Fibroblast of peridontal ligament (primary cell): ENCODE measurements at regions not wholly inside any gene's neighbourhood (a gene's known extent, or its start where the extent isn't known, plus 50 kb on each side); places are given as distances from the start of the nearest gene placed in this dataset.
A peak's percentile ranks its signal among the peaks of the same experiment; 100 is the strongest.

Experiments
- DNase-seq: peaks from one replicate; pipeline ENCODE4 v3.0.0-alpha.2; 2010; ENCODE audit errors: extremely low read depth

DNA sequence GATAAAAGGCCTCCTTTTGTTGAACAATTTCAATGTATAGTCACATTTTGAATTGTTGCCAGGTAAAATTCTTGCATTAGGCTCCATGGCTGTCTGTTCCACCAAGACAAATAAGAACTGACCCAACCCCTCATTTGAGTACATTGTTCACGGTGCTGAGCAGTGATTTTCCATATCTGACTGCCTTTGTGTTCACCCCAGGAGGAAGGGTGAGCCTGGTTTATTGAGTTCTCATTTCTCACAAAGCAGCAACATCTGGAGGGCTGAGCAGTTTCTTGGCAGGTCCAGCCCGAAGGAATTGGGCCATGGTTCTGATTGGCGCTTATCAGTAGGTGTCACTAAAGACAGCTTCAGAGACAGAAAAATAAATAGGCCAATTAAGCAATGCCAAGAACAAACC is 149.1 kb downstream of the BMP4 start:
- no peak for DNase-seq

DNA sequence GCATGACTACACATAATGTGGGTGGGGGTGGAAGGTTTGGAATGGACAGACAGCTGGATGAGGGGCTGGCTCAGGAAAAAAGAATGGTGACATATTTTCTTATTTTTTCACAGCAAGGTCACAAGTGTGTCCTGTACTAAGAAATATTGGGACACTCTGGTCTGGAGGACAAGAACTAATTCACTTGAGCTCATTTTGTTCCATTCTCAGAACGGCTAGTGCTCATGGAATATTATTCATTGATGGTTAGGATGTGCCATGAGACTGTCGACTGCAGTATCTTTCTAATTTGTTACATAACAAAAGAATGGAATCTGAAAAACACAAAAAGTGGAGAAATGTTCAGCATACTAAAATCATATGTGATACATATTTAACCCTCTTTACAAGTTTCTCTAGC is 149.5 kb downstream of the BMP4 start:
- DNase-seq, result no peak

DNA sequence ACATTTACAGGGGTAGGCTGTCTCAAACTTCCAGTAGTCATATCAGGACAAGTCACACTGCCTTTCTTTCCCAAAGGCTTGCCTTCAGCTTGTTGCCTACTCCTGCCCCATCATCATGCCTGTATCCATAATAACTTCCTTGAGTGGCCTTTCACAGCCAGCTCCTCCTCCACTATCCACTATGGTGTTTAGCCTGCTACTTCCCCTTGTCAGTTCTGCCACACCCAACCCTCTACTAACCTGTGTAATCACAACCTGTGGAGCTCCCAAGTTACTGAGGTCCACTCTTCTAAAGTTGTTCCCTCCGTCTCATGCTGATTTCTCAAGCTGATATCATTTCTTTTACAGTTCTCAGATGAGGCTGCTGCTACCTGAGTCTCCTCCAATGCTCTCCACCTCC is 159.9 kb downstream of the BMP4 start:
- DNase-seq, result no peak

DNA sequence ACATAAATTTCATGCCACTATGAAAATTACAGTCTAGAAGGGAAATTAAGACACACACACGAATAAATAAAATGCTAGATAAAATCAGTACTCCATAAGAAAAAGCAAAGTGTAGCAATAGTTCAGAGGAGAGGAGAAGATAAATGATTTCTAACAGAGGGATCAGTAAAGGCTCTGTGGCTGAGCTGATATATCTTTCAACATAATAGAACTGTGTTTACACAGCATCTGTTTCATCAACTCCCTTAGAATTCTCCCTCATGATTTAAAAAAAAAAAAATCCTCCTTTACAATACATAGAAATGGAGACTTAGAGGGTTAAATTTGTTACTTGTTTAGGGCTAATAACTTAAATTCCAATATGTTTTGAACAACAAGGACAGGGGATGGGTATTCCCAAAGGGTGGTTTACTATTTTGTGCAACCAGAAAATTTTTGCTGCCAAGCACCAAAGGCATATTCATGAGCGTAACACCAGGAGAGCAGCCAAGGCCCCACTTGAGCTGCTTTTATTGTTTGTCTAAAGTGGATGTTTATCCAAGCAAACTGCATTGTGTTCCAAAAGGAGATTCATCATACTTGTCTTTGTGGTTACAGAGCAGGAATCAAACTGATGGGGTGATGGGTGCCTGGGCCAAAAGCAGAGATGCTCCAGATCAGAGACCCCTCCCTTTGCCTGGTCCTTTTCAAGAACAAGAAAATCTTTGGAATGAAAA is 162.7 kb downstream of the BMP4 start:
- peak; percentile 64 for DNase-seq

GRCh38 chr14:53792909-53793308 is 163.7 kb downstream of the BMP4 start:
- no peak for DNase-seq

DNA sequence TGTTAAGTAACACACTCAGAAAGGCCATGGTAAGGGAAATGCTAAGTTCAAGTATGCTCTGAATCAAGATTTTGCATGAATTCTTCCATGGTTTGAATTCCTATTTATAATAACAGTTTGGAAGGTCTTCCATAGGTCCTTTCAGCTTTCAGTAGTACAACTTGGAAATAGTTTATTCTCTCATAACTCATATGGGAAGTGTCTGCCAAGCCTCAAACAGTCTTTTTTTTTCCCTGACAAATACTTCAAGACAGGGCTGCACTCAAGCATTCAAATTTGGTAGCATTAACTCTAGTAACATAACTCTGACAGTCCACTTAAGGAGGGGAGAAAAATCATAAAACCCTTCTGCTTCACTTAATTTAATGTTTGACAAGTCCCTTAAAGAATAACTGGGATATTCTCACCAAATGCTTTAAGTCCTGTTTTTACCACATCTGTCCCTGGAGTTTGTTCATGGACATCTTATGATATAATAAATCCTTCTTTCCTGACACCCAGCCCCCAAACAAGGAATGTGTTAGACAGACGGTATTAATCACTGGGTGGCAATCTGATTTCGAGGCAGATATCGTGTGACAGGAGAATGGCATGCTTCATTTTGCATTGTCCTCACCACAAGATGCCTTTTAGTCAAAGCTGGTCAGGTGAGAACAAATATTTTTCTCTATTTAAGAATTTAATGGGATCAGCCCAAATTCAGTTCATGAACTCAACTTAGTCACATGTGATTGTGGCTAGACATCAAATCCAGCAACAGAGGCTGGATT is 165.7 kb downstream of the BMP4 start:
- peak; percentile 25 for DNase-seq

GRCh38 chr14:53788566-53788965 is 168.1 kb downstream of the BMP4 start:
- DNase-seq, result no peak

- no peak for DNase-seq
Measured at GRCh38 chr14:53786045-53786444, 170.6 kb downstream of the BMP4 start.

DNA sequence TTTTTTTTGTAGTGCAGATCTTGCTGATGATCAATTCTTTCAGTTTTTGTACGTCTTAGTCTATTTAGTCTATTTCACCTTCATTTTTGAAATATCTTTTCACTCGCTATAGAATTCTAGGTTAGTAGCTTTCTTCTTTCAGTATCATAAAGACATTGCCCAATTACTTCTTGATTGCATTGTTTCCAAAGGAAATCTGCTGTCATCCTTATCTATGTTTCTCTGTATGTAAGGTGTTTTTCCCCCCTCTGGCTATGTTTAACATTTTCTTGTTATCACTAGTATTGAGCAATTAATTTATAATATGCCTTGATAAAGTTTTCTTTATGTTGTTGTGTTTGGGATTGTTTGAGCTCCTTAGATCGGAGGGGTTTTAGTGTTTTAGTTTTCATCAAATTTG is 171.9 kb downstream of the BMP4 start:
- DNase-seq, result no peak

DNA sequence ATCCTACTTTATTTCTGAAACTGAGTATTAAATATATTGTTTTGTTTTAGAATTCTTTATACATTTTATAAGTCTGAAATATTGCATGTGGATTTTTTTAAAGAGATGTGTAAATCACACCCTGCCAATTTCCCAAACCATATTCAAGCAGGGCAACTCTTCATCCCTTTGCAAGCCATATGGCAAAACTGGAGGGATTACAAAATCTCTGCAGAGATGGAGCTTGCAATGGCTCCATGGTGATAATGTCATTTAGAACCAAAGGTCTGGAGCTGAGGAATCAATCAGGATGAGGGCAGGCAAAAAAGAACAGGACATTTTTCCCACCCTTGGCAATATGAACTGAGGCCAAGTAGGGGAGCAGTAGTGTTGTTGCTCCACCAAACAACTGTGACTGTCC is 173.4 kb downstream of the BMP4 start:
- no peak for DNase-seq

- DNase-seq, result no peak
Measured at GRCh38 chr14:53780051-53780555, 176.5 kb downstream of the BMP4 start.

GRCh38 chr14:53779301-53779700 is 177.3 kb downstream of the BMP4 start:
- DNase-seq, result no peak

GRCh38 chr14:53778263-53778662 is 178.4 kb downstream of the BMP4 start:
- DNase-seq, result no peak

GRCh38 chr14:53772936-53773335 is 183.7 kb downstream of the BMP4 start:
- DNase-seq, result no peak

GRCh38 chr14:53767566-53767965 is 189.1 kb downstream of the BMP4 start:
- no peak for DNase-seq

DNA sequence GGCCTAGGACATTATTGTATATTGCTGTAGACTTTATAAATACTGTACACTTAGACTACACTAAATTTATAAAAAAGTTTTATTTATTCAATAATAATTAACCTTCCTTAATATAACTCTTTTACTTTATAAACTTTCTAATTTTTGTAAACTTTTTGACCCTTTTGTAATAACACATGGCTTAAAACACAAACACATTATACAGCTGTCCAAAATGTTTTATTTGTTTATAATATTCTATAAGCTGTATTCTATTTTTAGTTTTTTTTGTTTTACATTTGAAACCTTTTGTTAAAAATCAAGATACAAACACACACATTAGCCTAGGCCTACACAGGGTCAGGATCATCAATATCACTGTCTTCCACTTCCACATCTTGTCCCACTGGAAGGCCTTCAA is 190.0 kb downstream of the BMP4 start:
- DNase-seq, result no peak

DNA sequence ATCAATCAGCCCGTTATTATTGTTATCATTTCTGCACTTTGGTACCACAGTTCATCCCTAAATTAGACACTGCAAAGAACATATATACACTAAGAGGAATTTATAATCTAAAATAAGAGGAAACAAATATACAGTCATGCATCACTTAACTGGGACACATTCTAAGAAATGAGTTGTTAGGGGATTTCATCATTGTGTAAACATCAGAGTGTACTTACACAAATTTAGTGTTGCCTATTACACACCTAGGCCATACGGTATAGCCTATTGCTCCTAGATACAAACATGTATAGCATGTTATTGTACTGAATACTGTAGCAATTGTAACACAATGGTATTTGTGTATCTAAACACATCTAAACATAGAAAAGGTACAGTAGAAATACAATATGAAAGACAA is 190.5 kb downstream of the BMP4 start:
- no peak for DNase-seq

DNA sequence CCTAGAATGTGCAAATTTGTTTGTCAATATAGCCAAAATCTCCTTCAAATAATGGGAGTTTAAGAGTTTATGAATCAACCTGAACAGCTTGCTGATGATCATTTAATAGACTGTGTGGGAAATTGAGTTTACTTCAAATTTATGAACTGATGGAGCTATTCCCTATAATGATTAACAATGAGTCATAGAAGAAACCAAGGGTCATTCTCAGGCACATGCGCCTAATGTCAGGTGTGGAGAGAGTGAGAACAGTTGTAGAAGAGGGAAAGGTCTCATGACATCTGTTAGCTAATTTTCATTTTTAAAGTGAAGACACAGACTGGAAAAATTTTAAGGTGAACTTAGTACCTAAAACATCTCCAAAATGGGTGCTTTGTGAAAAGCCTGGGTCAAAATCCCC is 191.8 kb downstream of the BMP4 start:
- no peak for DNase-seq

GRCh38 chr14:53758141-53758540 is 198.5 kb downstream of the BMP4 start:
- DNase-seq, result no peak

GRCh38 chr14:53757732-53758131 is 198.9 kb downstream of the BMP4 start:
- no peak for DNase-seq

GRCh38 chr14:53751650-53752049 is 205.0 kb downstream of the BMP4 start:
- DNase-seq, result no peak

DNA sequence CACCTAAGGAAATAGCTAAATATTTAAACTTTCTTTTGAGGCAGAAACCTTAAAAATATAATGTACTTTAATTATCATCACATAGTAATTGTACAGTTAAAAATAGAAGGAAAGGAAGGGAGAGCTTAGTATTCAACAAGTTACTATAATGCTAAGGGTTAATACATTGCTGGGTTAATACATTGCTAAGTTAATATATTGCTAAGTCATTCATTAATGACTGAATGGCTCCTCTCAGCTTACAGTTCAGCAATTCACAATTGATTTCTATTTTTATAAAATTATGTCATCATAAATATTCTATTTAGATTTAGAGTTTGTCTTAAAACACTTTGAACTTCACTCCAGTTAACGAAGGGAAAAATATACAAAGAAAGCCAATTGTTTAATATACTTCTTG is 207.9 kb downstream of the BMP4 start:
- DNase-seq, result no peak

- peak; percentile 33 for DNase-seq
Measured at GRCh38 chr14:53744857-53745256, 211.8 kb downstream of the BMP4 start.
